ENCODE measurements at regions not wholly inside any gene's neighbourhood (a gene's known extent, or its start where the extent isn't known, plus 50 kb on each side); places are given as distances from the start of the nearest gene placed in this dataset.

- H3K27me3 ChIP-seq (replicated peaks; ENCODE audit: control insufficient read depth, insufficient read depth, low read length): no peaks in the 10 kb centered on the region
- no peaks in the 10 kb centered on the region for H3K36me3 ChIP-seq (ENCODE audit: control insufficient read depth, insufficient read depth, low read length)
- H3K4me3 ChIP-seq (replicated peaks; ENCODE audit: low read depth, low read length): no peak overlapping the region
- DNase-seq (ENCODE audit: extremely low read depth, insufficient read length): no peak
- no peak for TF ChIP-seq CTCF (IDR thresholded peaks at IDR 0.05; ENCODE audit: insufficient read depth, low read length, poor library complexity, severe bottlenecking)
These were observed 82.1 kb upstream of the CAPRIN2 start for GRCh38 chr12:30836656-30837445.

- DNase-seq (ENCODE audit: extremely low read depth, insufficient read length): no peak
- no peak overlapping the region for H3K4me3 ChIP-seq (replicated peaks; ENCODE audit: low read depth, low read length)
- no peaks in the 10 kb centered on the region for H3K27me3 ChIP-seq (replicated peaks; ENCODE audit: control insufficient read depth, insufficient read depth, low read length)
- H3K36me3 ChIP-seq (ENCODE audit: control insufficient read depth, insufficient read depth, low read length): no peaks in the 10 kb centered on the region
- no peak for TF ChIP-seq CTCF (IDR thresholded peaks at IDR 0.05; ENCODE audit: insufficient read depth, low read length, poor library complexity, severe bottlenecking)
These were observed 80.5 kb upstream of the CAPRIN2 start for GRCh38 chr12:30835216-30835615.

GRCh38 chr12:30830751-30831150 lies 76.0 kb upstream of the CAPRIN2 start:
- no peak for DNase-seq (ENCODE audit: extremely low read depth, insufficient read length)
- Histone ChIP-seq H3K4me3 (replicated peaks; ENCODE audit: low read depth, low read length) (no peak overlapping the region), H3K36me3 (ENCODE audit: control insufficient read depth, insufficient read depth, low read length) (no peaks in the 10 kb centered on the region), H3K27me3 (replicated peaks; ENCODE audit: control insufficient read depth, insufficient read depth, low read length) (peaks cover 1% of the 10 kb centered on the region)
- no peak for TF ChIP-seq CTCF (IDR thresholded peaks at IDR 0.05; ENCODE audit: insufficient read depth, low read length, poor library complexity, severe bottlenecking)

- TF ChIP-seq CTCF (IDR thresholded peaks at IDR 0.05; ENCODE audit: insufficient read depth, low read length, poor library complexity, severe bottlenecking): no peak
- DNase-seq (ENCODE audit: extremely low read depth, insufficient read length): no peak
- Histone ChIP-seq H3K27me3 (replicated peaks; ENCODE audit: control insufficient read depth, insufficient read depth, low read length) (peaks cover 1% of the 10 kb centered on the region), H3K4me3 (replicated peaks; ENCODE audit: low read depth, low read length) (no peak overlapping the region), H3K36me3 (ENCODE audit: control insufficient read depth, insufficient read depth, low read length) (no peaks in the 10 kb centered on the region)
These were observed 75.1 kb upstream of the CAPRIN2 start for GRCh38 chr12:30829876-30830275.

GRCh38 chr12:30828686-30829085 lies 73.9 kb upstream of the CAPRIN2 start:
- Histone ChIP-seq H3K27me3 (replicated peaks; ENCODE audit: control insufficient read depth, insufficient read depth, low read length) (peaks cover 1% of the 10 kb centered on the region), H3K36me3 (ENCODE audit: control insufficient read depth, insufficient read depth, low read length) (no peaks in the 10 kb centered on the region), H3K4me3 (replicated peaks; ENCODE audit: low read depth, low read length) (no peak overlapping the region)
- TF ChIP-seq CTCF (IDR thresholded peaks at IDR 0.05; ENCODE audit: insufficient read depth, low read length, poor library complexity, severe bottlenecking): no peak
- DNase-seq (ENCODE audit: extremely low read depth, insufficient read length): no peak
